ENCODE measurements at regions not wholly inside any gene's neighbourhood (a gene's known extent, or its start where the extent isn't known, plus 50 kb on each side); places are given as distances from the start of the nearest gene placed in this dataset.

GRCh38 chr7:34453150-34453549 lies 204.9 kb upstream of the NPSR1 start:
- no peak overlapping the region for H3K4me3 ChIP-seq
- TF ChIP-seq EZH2 (IDR thresholded peaks at IDR 0.05), result no peak
- TF ChIP-seq POLR2AphosphoS5 (IDR thresholded peaks at IDR 0.05; ENCODE audit: borderline replicate concordance, low read depth, low read length), result no peak
- TF ChIP-seq FOXP2 (optimal IDR thresholded peaks at IDR 0.05; ENCODE audit: control extremely low read depth, extremely low read length, insufficient read depth), result no peak
- no peaks in the 10 kb centered on the region for H3K36me3 ChIP-seq (ENCODE audit: insufficient read depth, low read length)
- no peaks in the 10 kb centered on the region for H3K9me3 ChIP-seq (ENCODE audit: low read depth, low read length)
- DNase-seq (ENCODE audit: low read depth, low spot score), result no peak
- H3K27ac ChIP-seq, result no peak overlapping the region
- H3K9ac ChIP-seq (ENCODE audit: insufficient read length), result no peak overlapping the region

- Histone ChIP-seq H3K9ac (ENCODE audit: insufficient read length) (no peak overlapping the region), H3K9me3 (ENCODE audit: low read depth, low read length) (no peaks in the 10 kb centered on the region), H3K4me3 (no peak overlapping the region), H3K36me3 (ENCODE audit: insufficient read depth, low read length) (no peaks in the 10 kb centered on the region), H3K27ac (no peak overlapping the region)
- no peak for TF ChIP-seq FOXP2 (optimal IDR thresholded peaks at IDR 0.05; ENCODE audit: control extremely low read depth, extremely low read length, insufficient read depth)
- TF ChIP-seq POLR2AphosphoS5 (IDR thresholded peaks at IDR 0.05; ENCODE audit: borderline replicate concordance, low read depth, low read length), result no peak
- no peak for TF ChIP-seq EZH2 (IDR thresholded peaks at IDR 0.05)
- no peak for DNase-seq (ENCODE audit: low read depth, low spot score)
Measured at GRCh38 chr7:34454381-34454780, 203.6 kb upstream of the NPSR1 start.

- TF ChIP-seq EZH2 (IDR thresholded peaks at IDR 0.05), result no peak
- TF ChIP-seq POLR2AphosphoS5 (IDR thresholded peaks at IDR 0.05; ENCODE audit: borderline replicate concordance, low read depth, low read length), result no peak
- no peak for TF ChIP-seq FOXP2 (optimal IDR thresholded peaks at IDR 0.05; ENCODE audit: control extremely low read depth, extremely low read length, insufficient read depth)
- no peak for DNase-seq (ENCODE audit: low read depth, low spot score)
- H3K9me3 ChIP-seq (ENCODE audit: low read depth, low read length), result no peaks in the 10 kb centered on the region
- no peak overlapping the region for H3K27ac ChIP-seq
- H3K4me3 ChIP-seq, result no peak overlapping the region
- no peak overlapping the region for H3K9ac ChIP-seq (ENCODE audit: insufficient read length)
- H3K36me3 ChIP-seq (ENCODE audit: insufficient read depth, low read length), result no peaks in the 10 kb centered on the region
Measured at GRCh38 chr7:34457329-34457728, 200.7 kb upstream of the NPSR1 start.

GRCh38 chr7:34463830-34464229 lies 194.2 kb upstream of the NPSR1 start:
- no peaks in the 10 kb centered on the region for H3K36me3 ChIP-seq (ENCODE audit: insufficient read depth, low read length)
- no peak overlapping the region for H3K4me3 ChIP-seq
- no peak overlapping the region for H3K9ac ChIP-seq (ENCODE audit: insufficient read length)
- no peak overlapping the region for H3K27ac ChIP-seq
- TF ChIP-seq EZH2 (IDR thresholded peaks at IDR 0.05), result no peak
- DNase-seq (ENCODE audit: low read depth, low spot score), result no peak
- H3K9me3 ChIP-seq (ENCODE audit: low read depth, low read length), result no peaks in the 10 kb centered on the region

- H3K9ac ChIP-seq (ENCODE audit: insufficient read length), result no peak overlapping the region
- H3K27ac ChIP-seq, result no peak overlapping the region
- DNase-seq (ENCODE audit: low read depth, low spot score), result no peak
- no peak overlapping the region for H3K4me3 ChIP-seq
- H3K36me3 ChIP-seq (ENCODE audit: insufficient read depth, low read length), result no peaks in the 10 kb centered on the region
- no peaks in the 10 kb centered on the region; the same call in 1 of the 2 replicates for H3K9me3 ChIP-seq (ENCODE audit: low read depth, low read length)
- TF ChIP-seq EZH2 (IDR thresholded peaks at IDR 0.05) (no peak), POLR2AphosphoS5 (IDR thresholded peaks at IDR 0.05; ENCODE audit: borderline replicate concordance, low read depth, low read length) (no peak), FOXP2 (optimal IDR thresholded peaks at IDR 0.05; ENCODE audit: control extremely low read depth, extremely low read length, insufficient read depth) (no peak)
Measured at GRCh38 chr7:34471844-34472243, 186.2 kb upstream of the NPSR1 start.

- TF ChIP-seq FOXP2 (optimal IDR thresholded peaks at IDR 0.05; ENCODE audit: control extremely low read depth, extremely low read length, insufficient read depth) (no peak), POLR2AphosphoS5 (IDR thresholded peaks at IDR 0.05; ENCODE audit: borderline replicate concordance, low read depth, low read length) (no peak), EZH2 (IDR thresholded peaks at IDR 0.05) (no peak)
- H3K9ac ChIP-seq (ENCODE audit: insufficient read length), result no peak overlapping the region
- no peak overlapping the region for H3K4me3 ChIP-seq
- H3K27ac ChIP-seq, result no peak overlapping the region
- no peaks in the 10 kb centered on the region for H3K36me3 ChIP-seq (ENCODE audit: insufficient read depth, low read length)
- no peak for DNase-seq (ENCODE audit: low read depth, low spot score)
- H3K9me3 ChIP-seq (ENCODE audit: low read depth, low read length), result no peaks in the 10 kb centered on the region
Measured at GRCh38 chr7:34486371-34486770, 171.6 kb upstream of the NPSR1 start.

GRCh38 chr7:34487391-34488115 lies 170.5 kb upstream of the NPSR1 start:
- no peak for DNase-seq (ENCODE audit: low read depth, low spot score)
- Histone ChIP-seq H3K4me3 (no peak overlapping the region), H3K36me3 (ENCODE audit: insufficient read depth, low read length) (no peaks in the 10 kb centered on the region), H3K27ac (no peak overlapping the region), H3K9me3 (ENCODE audit: low read depth, low read length) (no peaks in the 10 kb centered on the region), H3K9ac (ENCODE audit: insufficient read length) (no peak overlapping the region)
- TF ChIP-seq FOXP2 (optimal IDR thresholded peaks at IDR 0.05; ENCODE audit: control extremely low read depth, extremely low read length, insufficient read depth) (no peak), POLR2AphosphoS5 (IDR thresholded peaks at IDR 0.05; ENCODE audit: borderline replicate concordance, low read depth, low read length) (no peak), EZH2 (IDR thresholded peaks at IDR 0.05) (no peak)

- H3K9ac ChIP-seq (ENCODE audit: insufficient read length), result no peak overlapping the region
- H3K27ac ChIP-seq, result no peak overlapping the region
- H3K9me3 ChIP-seq (ENCODE audit: low read depth, low read length), result no peaks in the 10 kb centered on the region
- DNase-seq (ENCODE audit: low read depth, low spot score), result no peak
- H3K4me3 ChIP-seq, result no peak overlapping the region
- H3K36me3 ChIP-seq (ENCODE audit: insufficient read depth, low read length), result no peaks in the 10 kb centered on the region
- TF ChIP-seq POLR2AphosphoS5 (IDR thresholded peaks at IDR 0.05; ENCODE audit: borderline replicate concordance, low read depth, low read length) (no peak), EZH2 (IDR thresholded peaks at IDR 0.05) (no peak), FOXP2 (optimal IDR thresholded peaks at IDR 0.05; ENCODE audit: control extremely low read depth, extremely low read length, insufficient read depth) (no peak)
Measured at GRCh38 chr7:34488766-34489165, 169.3 kb upstream of the NPSR1 start.

GRCh38 chr7:34491899-34492298 lies 166.1 kb upstream of the NPSR1 start:
- Histone ChIP-seq H3K9ac (ENCODE audit: insufficient read length) (no peak overlapping the region), H3K9me3 (ENCODE audit: low read depth, low read length) (no peaks in the 10 kb centered on the region), H3K36me3 (ENCODE audit: insufficient read depth, low read length) (no peaks in the 10 kb centered on the region), H3K4me3 (no peak overlapping the region), H3K27ac (no peak overlapping the region)
- TF ChIP-seq FOXP2 (optimal IDR thresholded peaks at IDR 0.05; ENCODE audit: control extremely low read depth, extremely low read length, insufficient read depth), result no peak
- TF ChIP-seq POLR2AphosphoS5 (IDR thresholded peaks at IDR 0.05; ENCODE audit: borderline replicate concordance, low read depth, low read length), result no peak
- no peak for TF ChIP-seq EZH2 (IDR thresholded peaks at IDR 0.05)
- no peak for DNase-seq (ENCODE audit: low read depth, low spot score)
